Tibial nerve (tissue), 4 donors: ENCODE measurements at regions not wholly inside any gene's neighbourhood (a gene's known extent, or its start where the extent isn't known, plus 50 kb on each side); places are given as distances from the start of the nearest gene placed in this dataset.

Source experiments
- DNase-seq, 2 donors: peaks; one replicate each; pipeline ENCODE4 v3.0.0-alpha.2; 2019; ENCODE audit warnings: low spot score in 2 of 2
- H3K27ac ChIP-seq, 4 donors: fragments of 200-600 bp; sonication (generic) in 3 of 4; one replicate each; pipeline ENCODE4 v1.5.1; 2017 to 2019; ENCODE audit warnings: mild to moderate bottlenecking in 1 of 4
- H3K27me3 ChIP-seq, 2 donors: fragments of 200-600 bp; sonication (generic) in 1 of 2; one replicate each; pipeline versions ENCODE4 v1.5.1 to v1.6.0; 2017 to 2019
- H3K36me3 ChIP-seq, 3 donors: fragments of 200-600 bp; sonication (generic); one replicate each; pipeline ENCODE4 v1.5.1; 2018 to 2019
- H3K4me1 ChIP-seq, 4 donors: fragments of 200-600 bp; sonication (generic) in 3 of 4; one replicate each; pipeline ENCODE4 v1.5.1; 2017 to 2019
- H3K4me3 ChIP-seq, 4 donors: fragments of 200-600 bp; sonication (generic) in 3 of 4; one replicate each; pipeline ENCODE4 v1.5.1; 2017 to 2019; ENCODE audit warnings: mild to moderate bottlenecking in 1 of 4, moderate library complexity in 1 of 4
- H3K9me3 ChIP-seq, 4 donors: fragments of 200-600 bp; sonication (generic) in 3 of 4; one replicate each; pipeline ENCODE4 v1.5.1; 2017 to 2019
- CTCF ChIP-seq, 5 experiments: fragments of 200-600 bp in 3 of 5; fragments of 450-650 bp in 2 of 5; sonication (generic) in 3 of 5; IDR thresholded peaks; one replicate each; pipeline ENCODE4 v1.5.1; 2016 to 2019; ENCODE audit warnings: antibody characterized with exemption in 5 of 5, mild to moderate bottlenecking in 3 of 5, moderate library complexity in 2 of 5
- EP300 ChIP-seq, 2 donors: sonication (generic); formaldehyde crosslinking; IDR thresholded peaks; one replicate each; pipeline ENCODE4 v1.6.1; 2017; ENCODE audit warnings: antibody characterized with exemption in 2 of 2, mild to moderate bottlenecking in 1 of 2
- POLR2A ChIP-seq, 2 donors: fragments of 450-650 bp; IDR thresholded peaks; one replicate each; pipeline ENCODE4 v1.6.1; 2017; ENCODE audit warnings: antibody characterized with exemption in 2 of 2, mild to moderate bottlenecking in 2 of 2, moderate library complexity in 2 of 2
- WGBS, 2 donors: methylation state at CpG; one replicate each; pipeline ENCODE4 v1.1.5; 2018; 5-methylcytosine and 5-hydroxymethylcytosine counted together

- H3K27ac ChIP-seq, result no peak overlapping the region
- no peak overlapping the region for H3K4me3 ChIP-seq
- H3K36me3 ChIP-seq, result no peaks in the 10 kb centered on the region
- TF ChIP-seq EP300 (IDR thresholded peaks at IDR 0.05) (no peak), CTCF (IDR thresholded peaks at IDR 0.05) (no peak), POLR2A (IDR thresholded peaks at IDR 0.05) (no peak)
- peaks cover 0 to 3% (median 0%) of the 10 kb centered on the region in 4 donors for H3K9me3 ChIP-seq
- 88 to 90% methylated on average over 1 of the region's 1 CpG for WGBS, 2 donors
- DNase-seq, result no peak
- no peaks in the 10 kb centered on the region for H3K4me1 ChIP-seq
- H3K27me3 ChIP-seq, result no peaks in the 10 kb centered on the region
Measured at GRCh38 chr3:110106805-110107204, 769.5 kb upstream of the DPPA4 start.

- no peaks in the 10 kb centered on the region for H3K36me3 ChIP-seq
- no peak overlapping the region for H3K27ac ChIP-seq
- no peaks in the 10 kb centered on the region for H3K27me3 ChIP-seq
- peaks cover 0 to 6% (median 0%) of the 10 kb centered on the region in 4 donors for H3K9me3 ChIP-seq
- DNase-seq, result no peak
- WGBS, 2 donors, result 70 to 84% methylated on average over 1 of the region's 1 CpG
- H3K4me1 ChIP-seq, result no peaks in the 10 kb centered on the region
- no peak for TF ChIP-seq EP300 (IDR thresholded peaks at IDR 0.05)
- no peak for TF ChIP-seq CTCF (IDR thresholded peaks at IDR 0.05)
- no peak for TF ChIP-seq POLR2A (IDR thresholded peaks at IDR 0.05)
- H3K4me3 ChIP-seq, result no peak overlapping the region
Measured at GRCh38 chr3:110123946-110124345, 786.6 kb upstream of the DPPA4 start.

GRCh38 chr3:110126065-110126464, 788.7 kb upstream of the DPPA4 start:
- DNase-seq, result no peak
- Histone ChIP-seq H3K27ac (no peak overlapping the region), H3K36me3 (no peaks in the 10 kb centered on the region), H3K9me3 (peaks cover 0 to 3% (median 0%) of the 10 kb centered on the region in 4 donors), H3K27me3 (no peaks in the 10 kb centered on the region), H3K4me3 (no peak overlapping the region), H3K4me1 (no peaks in the 10 kb centered on the region)
- TF ChIP-seq CTCF (IDR thresholded peaks at IDR 0.05) (no peak), EP300 (IDR thresholded peaks at IDR 0.05) (no peak), POLR2A (IDR thresholded peaks at IDR 0.05) (no peak)
- WGBS, 2 donors, result 94 to 95% methylated on average over 9 to 10 of the region's 10 CpGs

GRCh38 chr3:110133971-110134370, 796.6 kb upstream of the DPPA4 start:
- H3K9me3 ChIP-seq, result peaks cover 0 to 15% (median 0%) of the 10 kb centered on the region in 4 donors
- 71 to 77% methylated on average over 2 of the region's 2 CpGs for WGBS, 2 donors

GRCh38 chr3:110139048-110139447, 801.7 kb upstream of the DPPA4 start:
- DNase-seq, result no peak
- Histone ChIP-seq H3K4me1 (no peaks in the 10 kb centered on the region), H3K4me3 (no peak overlapping the region), H3K9me3 (peaks cover 0 to 15% (median 0%) of the 10 kb centered on the region in 4 donors), H3K27me3 (no peaks in the 10 kb centered on the region), H3K27ac (no peak overlapping the region), H3K36me3 (no peaks in the 10 kb centered on the region)
- TF ChIP-seq CTCF (IDR thresholded peaks at IDR 0.05) (no peak), EP300 (IDR thresholded peaks at IDR 0.05) (no peak), POLR2A (IDR thresholded peaks at IDR 0.05) (no peak)
- 58 to 68% methylated on average over 4 of the region's 4 CpGs for WGBS, 2 donors

More at GRCh38 chr3:110133971-110134370, 796.6 kb upstream of the DPPA4 start:
- Histone ChIP-seq H3K4me1 (no peaks in the 10 kb centered on the region), H3K27me3 (no peaks in the 10 kb centered on the region), H3K4me3 (no peak overlapping the region), H3K36me3 (no peaks in the 10 kb centered on the region), H3K27ac (no peak overlapping the region)
- no peak for DNase-seq
- TF ChIP-seq CTCF (IDR thresholded peaks at IDR 0.05) (no peak), EP300 (IDR thresholded peaks at IDR 0.05) (no peak), POLR2A (IDR thresholded peaks at IDR 0.05) (no peak)
